Stimulated activated CD8-positive, alpha-beta memory T cell treated with anti-CD3 and anti-CD28 coated beads, Interleukin-15, amount 100 ng/mL, for 1 hour (primary cell): ENCODE measurements at regions not wholly inside any gene's neighbourhood (a gene's known extent, or its start where the extent isn't known, plus 50 kb on each side); places are given as distances from the start of the nearest gene placed in this dataset.
"Not testable (repeated sequence)": the region's sequence is repeated elsewhere in the genome, so short reads cannot be mapped to it uniquely, and the experiment has no call there.

Experiments used
- DNase-seq: peaks from one replicate; pipeline ENCODE4 v3.0.0-alpha.2; 2020; ENCODE audit warnings: low read depth

DNA sequence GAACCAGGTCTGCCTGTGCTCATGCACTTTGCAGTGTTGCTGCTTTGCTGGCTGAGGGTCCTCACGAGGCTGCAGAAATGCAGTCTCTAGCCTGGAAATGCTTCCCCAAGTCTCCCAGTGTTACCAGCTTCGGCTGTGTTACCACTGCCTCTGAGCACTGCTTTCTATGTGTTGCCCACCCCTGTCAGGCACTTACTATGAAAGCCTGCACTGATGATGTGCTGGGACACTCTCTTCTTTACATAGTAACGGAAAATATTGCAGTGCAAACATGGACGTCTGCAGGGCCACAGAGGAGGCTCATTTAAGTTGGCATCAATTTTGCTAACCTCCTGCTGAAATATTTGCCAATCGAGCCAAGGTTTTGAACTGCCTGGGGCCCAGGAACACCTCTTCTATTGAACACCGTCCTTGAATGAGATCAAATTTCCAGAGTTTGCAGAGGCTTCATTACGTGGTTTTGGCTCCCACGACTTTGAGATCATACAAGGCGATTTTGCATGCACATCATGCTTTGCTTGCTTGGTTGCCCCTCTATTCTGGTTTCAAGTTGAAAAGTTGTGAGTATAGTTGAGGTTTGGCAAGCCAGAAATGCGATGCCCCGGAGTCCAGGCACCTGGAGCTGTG is 404.7 kb upstream of the PODXL start:
- DNase-seq = no peak

DNA sequence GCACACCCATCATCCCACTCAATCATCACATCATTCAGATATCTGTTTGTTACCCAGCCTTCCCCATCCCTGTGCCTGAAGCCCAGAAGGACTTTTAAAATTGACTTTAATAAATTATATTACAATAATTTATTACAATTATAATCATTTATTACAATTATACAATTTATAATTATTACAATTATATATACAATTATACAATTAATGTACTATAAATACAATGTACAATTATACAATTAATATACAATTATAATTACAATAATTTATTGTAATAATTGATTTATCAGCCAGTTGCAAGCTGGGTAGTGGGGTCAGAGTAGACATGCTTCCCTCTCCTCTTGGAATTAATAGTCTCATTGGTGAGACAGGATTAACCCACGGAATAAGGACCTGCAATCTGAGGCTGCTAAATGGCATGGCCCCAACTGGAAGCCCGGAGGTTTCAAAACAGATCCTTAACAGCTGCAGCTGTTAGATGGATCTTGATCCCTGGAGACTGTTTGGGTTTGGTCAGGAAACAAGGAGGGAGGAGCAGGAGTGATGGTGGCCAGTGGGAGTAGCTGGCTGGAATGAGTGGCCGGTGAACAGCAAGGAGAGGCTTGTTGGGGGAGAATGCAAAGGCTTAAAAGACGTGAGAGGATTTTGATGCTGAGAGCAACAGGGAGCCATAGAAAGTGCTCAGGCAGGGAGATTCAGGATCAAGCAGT is 402.8 kb upstream of the PODXL start:
- DNase-seq = no peak

DNA sequence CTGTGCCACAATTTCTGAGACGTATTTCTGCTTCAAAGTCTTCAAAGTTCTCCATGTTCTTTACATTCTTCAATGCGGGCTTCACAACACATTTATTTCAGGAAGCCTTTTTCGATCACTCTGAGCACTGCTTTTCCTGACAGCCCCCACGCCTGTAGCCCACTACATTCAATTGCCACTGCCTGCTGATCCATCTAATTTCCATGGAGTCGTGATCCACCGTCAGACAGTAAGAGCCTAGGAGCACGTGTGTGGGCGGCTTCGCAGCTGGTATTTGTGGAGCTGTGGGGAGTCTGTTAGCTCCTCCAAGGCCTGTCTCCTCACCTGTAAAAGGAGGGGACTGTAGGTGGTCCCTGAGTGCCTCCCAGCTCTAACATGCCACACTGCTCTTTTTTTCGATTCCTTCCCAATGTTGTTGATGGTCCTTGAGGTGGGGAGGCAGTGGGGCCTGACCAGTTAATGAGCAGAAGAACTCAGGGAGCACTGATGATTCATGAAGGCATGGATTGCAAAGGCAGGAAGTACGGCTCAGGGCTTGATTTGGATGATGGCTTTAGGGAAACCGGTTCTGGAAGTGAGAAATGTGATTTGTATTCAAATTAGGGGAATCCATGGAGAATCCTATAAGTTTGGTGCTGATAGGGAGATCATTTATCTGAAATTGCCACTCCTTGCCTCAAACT is 401.1 kb upstream of the PODXL start:
- DNase-seq = no peak

DNA sequence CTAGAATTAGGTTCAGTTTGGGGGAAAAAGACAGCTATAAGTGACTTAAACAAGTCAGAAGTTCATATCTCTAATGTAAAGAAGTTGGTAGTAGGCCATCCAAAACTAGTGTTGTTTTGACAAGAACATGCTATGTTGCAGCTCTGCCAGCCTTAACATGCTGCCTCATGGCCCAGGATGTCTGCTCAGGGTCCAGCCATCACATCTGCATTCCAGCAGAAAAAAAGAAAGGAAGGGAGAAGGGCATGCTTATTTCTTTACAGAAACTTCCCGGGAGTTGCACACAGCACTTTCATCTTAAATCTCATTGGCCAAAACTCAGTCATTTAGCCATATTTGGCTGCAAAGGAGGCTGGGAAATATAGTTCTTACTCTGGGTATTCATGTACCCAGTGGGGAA is 400.4 kb upstream of the PODXL start:
- no peak for DNase-seq

DNA sequence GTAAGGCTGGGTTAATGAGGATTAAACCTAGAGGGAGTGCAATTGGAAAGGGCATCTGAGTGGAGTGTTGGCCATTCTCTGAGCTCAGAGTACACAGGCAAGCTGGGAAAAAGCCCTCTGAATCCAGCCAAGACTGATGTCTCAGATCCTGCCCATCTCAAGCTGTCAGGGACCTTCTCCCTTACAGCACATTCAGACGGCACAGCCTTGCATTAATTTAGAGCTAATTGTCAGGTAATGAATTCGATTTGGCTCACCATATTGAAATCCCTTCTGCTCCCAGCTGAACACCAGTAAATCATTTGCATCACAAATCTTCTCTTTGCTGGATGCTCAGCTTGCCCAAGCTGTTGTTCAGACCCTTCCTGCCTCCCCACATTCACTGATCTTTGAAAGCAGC is 399.3 kb upstream of the PODXL start:
- DNase-seq = no peak

DNA sequence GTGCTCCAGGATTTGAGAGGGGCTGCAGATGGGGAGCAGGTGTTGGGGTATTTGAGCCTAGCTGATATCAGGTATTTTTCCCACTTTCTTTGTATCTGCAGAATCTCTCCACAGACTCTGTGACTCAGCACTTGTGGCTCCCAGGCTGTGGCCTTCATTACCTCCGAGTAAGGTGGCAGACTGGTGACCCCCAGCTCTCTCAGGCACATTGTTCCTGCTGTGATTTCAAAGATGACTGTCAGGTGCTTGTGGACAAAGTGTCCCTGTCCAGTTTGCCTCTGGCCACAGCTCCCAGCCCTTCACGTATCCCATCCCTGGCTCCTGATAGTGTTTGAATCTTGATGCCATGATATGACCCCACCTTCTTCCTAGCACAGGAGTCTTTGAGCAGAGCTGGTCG is 396.8 kb upstream of the PODXL start:
- no peak for DNase-seq

DNA sequence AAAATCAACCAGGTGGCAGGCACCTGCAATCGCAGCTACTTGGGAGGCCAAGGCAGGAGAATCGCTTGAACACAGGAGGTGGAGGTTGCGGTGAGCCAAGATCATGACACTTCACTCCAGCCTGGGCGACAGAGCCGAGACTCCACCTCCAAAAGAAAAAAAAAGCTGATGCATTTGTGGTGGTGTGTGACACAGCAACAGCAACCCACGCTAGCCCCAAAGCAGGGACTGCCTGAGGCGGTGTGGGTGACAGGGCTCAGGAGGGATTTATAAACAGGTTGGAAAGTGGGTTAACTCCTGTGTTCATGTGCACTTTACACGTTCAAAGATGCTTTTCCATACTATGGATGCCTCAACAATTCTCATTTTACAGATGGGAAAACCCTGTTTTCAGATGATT is 395.9 kb upstream of the PODXL start:
- DNase-seq = no peak

DNA sequence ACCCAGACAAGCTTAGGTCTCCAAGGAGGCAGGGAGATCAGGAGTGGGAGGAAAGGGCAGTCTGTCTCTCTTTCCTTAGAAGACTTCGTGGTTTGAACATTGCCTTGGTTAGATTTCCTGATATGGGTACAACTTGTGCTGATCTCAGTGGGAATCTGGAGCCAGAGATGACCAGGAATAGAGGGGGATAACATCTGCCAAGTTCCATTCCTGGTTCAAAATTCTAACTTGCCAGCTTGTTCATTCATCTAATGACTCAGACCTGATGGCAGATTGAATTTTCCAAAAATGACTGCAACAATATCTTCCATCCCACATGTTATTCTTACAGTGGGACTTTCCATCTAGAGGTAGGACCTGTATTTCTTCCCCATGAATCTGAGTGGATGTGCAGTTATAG is 394.3 kb upstream of the PODXL start:
- DNase-seq = no peak

DNA sequence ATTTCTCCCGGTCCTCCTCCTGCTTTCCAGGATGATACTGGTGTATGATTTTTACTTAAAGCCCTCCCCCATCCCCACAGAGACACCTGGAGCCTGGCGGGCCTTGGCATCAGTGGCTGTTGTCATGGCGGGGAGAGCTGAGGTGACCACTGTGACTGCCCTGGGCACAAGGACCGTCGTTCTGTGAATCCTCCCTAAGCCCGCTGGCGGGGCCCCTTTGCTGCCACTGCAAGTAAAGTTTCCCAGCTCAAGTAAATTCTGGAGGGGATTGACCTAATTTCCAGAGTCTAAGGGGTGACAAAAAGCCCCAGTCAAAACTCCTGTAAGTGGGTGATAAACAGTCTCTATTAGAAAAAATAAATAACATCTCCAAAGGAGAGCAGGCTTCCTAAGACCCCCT is 393.2 kb upstream of the PODXL start:
- no peak for DNase-seq

DNA sequence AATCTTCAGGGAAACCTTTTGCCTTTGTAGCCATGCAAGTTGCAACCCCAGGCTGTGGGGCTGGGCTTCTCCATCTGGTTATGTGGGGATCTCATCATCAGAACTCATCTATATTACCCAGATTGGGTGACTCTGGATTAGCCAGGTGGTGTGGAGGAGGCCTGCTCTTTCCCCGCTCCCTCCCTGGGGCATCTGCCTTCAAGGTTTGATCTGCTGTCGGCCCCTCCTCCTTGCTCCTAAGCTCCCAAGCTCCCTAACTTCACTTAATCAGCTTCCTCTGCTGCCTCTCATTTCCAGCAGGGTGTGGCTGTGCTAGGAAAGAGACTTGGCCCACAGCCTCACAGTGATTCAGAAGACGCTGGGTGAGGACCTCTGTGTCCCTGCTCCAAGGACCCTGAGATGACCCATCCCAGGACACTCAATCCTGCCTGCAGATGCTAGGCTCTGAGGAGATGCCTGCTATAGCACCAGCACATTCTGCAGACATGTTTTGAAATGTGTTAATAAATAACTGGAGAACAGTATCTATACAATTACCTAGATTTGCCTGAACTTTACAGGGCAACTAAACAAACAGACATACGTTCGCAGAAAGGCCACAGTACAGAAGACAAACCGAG is 392.1 kb upstream of the PODXL start:
- DNase-seq = no peak

DNA sequence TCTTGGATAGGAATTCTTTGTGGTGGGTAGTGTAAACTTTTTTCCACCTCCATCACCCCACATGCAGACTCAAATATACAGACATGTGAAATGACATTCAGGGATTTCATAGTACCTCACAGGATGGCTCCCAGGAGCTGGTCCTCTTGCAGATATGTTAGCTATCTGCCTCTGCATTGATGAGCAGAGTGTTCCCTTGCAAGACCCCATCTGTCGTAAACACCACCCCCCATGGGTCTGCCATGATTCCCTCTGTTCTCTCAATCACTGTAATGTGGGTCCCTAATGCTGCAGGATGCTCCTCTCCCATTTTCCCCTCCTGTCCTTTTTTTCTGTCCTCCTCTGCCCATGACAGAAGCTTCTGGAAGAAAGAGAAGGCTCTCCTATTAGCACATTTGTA is 391.2 kb upstream of the PODXL start:
- DNase-seq = no peak

DNA sequence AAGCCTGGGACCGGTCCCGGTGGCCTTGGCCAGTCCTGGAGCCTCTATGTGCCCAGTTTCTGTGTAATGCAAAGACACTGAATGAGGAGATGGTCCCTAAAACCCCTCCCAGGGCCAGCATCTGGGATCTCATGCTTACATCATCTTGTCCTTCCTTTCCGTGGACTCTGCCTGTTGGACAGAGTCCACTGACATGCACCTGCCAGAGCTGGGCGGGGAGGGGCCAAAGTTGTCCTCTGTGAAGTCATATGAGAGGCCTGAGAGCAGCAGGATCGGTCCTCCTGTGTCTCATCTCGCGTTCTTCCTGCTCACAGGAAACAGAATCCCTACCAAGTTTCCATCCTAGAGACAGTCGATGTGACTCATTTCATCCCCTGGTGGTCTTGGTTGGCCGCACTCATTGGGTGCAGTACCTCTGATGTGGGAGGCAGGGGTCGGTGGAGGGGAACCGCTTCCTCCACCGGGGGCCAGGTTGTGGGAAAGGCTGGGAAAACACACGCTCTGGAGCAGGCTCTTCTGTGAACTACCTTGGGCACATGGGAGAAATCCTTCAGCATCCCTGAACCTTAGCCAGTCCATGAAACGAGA is 389.6 kb upstream of the PODXL start:
- DNase-seq = no peak

DNA sequence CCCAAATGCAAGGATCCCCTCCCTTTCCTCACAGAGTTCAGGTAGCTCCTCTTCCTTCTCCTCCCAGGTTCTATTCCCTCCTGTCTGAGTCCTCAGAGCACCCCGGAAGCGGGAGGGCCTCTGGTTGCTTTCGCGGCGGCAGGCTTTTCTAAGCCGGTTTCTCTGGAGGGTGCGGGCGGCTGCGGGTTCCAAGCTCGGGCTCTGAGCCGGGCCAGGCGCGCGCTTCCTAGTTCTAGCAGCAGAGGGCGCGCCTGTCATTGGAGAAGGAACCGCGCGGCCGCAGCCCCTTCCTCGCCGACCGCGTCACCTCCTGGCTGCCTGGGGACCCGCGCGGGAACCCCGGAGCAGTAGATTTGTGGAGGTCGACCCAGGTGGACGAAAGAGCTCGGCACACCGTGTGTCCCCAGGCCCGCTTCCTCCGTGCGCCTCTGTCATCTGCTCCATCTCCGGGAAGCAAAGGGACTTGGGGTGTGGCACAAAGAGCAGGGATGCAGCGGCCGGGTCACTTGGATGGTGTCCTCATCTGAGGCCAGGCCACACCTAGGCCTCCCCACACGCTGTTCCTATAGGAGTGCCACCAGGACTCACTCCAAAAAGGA is 389.0 kb upstream of the PODXL start:
- no peak for DNase-seq

DNA sequence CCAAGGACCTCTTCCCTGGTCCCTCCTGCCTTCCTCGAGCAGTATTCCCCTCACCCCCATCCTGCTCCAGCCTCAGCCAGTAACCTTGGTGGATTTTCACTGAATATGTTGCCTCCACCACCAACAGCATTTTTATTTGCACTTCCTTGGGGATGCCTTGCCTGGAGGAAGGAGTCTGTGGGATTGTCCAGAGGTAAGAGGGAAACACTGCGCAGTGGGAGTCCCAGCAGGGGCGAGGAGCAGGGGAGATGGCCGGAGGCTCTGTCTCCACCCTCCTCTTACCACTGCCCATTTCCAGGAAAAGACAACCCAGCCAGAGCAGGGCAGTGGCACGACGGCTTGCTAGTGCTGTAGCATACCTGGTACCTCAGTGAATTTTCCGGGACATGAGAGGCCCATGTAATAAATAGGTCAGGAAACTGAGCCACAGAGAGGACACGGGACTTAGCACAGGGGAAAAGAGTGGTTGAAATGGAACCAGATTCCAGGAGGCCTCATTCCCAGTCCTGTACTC is 388.2 kb upstream of the PODXL start:
- no peak for DNase-seq

DNA sequence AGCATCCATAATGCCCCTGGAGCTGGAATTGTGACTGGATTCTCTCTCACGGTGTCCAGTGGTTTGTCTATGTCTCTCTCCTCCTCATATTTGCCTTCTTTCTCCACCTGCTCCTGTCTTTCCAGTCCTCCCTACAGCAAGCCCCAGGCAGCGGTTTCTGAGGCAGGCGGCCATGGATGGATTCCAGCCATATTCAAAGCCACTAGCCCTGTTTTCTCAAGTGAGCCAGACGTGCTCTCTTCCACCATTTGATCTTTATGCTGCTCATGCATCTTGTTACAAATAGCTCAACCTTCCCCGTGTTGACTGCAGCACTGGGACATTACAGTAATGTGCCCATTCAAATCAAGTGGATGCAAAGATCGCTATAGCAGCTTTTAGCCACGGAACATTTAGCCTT is 387.2 kb upstream of the PODXL start:
- DNase-seq = no peak

DNA sequence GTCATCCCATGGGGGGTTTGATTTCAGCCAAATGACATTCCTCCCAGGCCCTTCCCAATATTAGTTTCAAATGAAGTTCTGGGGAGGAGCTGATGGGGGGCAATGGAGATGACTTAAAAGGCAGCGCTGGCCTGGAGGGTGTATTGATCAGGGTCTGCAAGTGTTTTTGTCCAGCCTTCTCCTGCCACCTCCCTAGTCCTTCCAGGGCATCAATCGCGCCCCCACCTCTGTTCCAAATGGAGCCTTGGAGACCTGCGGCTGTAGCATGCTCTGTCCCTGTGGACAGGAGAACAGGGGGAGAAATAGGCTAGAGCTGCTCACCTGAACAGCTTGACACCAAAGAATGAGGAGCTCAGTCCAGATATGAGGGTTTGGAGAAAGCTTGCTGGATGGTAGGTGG is 386.8 kb upstream of the PODXL start:
- DNase-seq = no peak

DNA sequence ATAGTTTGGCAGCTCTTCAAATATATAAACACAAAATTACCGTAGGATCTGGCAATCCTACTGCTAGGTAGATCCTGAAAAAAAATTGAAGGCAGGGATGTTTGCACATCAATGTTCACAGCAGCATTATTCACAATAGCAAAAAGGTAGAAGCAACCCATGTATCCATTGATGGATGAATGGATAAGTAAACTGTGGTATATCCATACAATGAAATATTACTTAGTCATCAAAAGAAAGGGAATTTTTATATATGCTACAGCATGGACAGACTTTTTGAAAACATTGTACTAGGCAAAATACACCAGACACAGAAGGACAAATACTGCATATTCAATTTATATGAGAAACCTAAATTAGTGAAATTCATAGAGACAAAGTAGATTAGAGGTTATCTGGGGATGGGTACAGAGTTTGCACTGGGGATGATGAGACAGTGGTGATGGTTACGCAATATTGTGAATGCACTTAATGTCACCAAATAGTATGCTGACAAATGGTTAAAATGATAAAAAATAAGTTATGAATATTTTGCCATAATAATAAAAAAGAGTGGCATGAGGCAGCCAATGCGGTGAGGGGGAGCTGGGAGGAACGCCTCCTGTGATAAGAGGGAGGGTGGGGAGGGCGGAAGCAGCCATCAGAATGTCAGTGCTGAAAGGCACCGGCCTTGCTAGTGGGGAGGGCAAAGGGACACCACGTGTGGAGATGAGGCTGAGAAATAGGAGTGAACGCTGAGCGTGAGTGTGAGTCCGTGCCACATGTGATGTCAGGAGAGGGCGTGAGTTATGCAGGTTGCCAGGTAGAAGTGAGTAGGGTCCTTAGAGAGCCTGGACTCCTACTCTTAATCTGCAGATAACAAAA is 386.1 kb upstream of the PODXL start:
- no peak for DNase-seq

DNA sequence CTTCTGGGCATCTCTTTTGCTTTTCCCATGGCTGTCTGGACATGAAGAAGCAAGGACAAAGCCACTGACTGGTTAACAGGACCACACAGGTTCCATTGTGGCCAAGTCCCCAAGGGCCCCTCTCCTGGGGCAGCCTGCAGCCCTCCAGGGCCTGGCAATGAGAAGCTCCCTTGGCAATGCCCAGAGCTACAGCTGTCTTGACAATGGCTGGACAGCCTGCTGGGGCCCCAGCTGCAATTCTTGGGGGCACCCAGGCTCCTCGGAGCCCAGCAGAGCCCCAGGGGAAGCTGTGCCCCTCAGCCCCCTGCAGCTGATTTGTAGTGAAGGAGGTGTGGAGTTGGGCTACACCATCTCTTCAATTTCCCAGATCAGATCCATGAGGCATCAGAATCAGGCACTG is 384.9 kb upstream of the PODXL start:
- no peak for DNase-seq

DNA sequence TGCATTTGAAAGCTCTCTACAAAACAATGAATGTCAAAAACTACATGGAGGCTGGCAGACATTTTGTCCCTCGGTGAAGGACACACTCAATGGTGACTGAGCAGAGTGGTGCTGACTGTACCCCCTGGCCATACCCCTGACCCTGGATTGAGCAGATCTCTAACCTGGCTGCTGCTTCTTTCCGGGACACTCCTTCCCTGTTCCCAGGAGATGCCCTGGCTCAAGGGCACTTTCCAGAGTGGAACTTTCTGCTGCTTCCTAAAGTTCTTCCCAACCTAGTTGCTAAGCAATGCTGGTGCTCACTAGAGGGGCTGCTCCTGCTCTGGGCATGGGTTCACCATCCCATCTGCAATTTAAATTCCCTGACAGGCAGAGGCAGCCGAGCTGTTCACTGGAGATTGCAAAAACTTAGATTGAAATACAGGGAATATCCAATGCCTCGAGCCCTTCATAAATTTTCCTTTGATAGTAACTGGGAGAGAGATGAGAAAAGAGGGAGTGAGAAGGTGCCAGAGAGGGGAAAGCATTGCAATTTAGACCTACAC is 384.3 kb upstream of the PODXL start:
- DNase-seq = no peak

DNA sequence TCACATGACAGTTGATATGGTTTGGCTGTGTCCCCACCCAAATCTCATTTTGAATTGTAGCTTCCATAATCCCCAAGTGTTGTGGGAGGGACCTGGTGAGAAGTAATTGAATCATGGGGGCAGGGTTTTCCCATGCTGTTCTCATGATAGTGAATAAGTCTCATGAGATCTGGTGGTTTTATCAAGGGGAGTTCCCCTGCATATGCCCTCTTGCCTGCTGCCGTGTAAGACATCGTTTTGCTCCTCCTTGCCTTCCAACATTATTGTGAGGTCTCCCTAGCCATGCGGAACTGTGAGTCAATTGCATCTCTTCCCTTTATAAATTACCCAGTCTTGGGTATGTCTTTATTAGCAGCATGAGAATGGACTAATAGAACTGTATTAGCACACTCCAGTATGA is 382.4 kb upstream of the PODXL start:
- not testable (repeated sequence) for DNase-seq

DNA sequence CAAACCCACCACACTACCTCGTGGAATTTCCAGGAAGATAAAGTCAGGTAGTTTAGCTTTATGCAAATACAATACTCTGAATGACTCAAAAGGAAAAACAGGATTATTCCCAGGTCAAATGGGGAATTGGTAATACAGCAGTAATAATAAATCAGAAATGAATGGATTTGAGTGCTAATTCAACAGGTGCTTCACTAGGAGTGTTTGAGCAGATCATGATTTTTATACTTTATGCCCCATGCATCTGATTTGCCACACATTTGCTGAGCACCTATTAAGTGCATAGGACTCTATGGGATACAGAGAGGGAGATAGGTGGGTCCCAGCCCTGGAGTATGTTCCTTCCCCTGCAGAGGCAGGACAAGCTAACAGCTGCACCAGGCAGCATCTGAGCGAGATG is 381.4 kb upstream of the PODXL start:
- DNase-seq = no peak
